Activated T-cell treated with anti-CD3 and anti-CD28 coated beads, Interleukin-2, amount 50 U/mL, for 72 hours (primary cell): ENCODE measurements at regions not wholly inside any gene's neighbourhood (a gene's known extent, or its start where the extent isn't known, plus 50 kb on each side); places are given as distances from the start of the nearest gene placed in this dataset.

Experiments
- ATAC-seq, 2 donors: fragments of 150-1000 bp; cut with Tn5 transposase; replicated peaks in 1 of 2; 2 replicates each; pipeline ENCODE4 v1.10.0; 2021; ENCODE audit warnings: moderate library complexity in 2 of 2, mild to moderate bottlenecking in 1 of 2
- DNase-seq, 2 donors: peaks; one replicate each; pipeline ENCODE4 v3.0.0; 2021 to 2022; ENCODE audit warnings: mixed read lengths in 1 of 2
- H3K27ac Mint-ChIP-seq: one replicate; pipeline ENCODE4 v1.8.0; 2022; ENCODE audit warnings: mild to moderate bottlenecking, moderate library complexity, mixed read lengths
- H3K27me3 Mint-ChIP-seq: one replicate; pipeline ENCODE4 v1.8.0; 2022; ENCODE audit warnings: low read depth, mixed read lengths
- H3K36me3 Mint-ChIP-seq, 2 donors: one replicate each; pipeline ENCODE4 v1.8.0; 2022; ENCODE audit warnings: mixed read lengths in 2 of 2, mild to moderate bottlenecking in 1 of 2; ENCODE audit not compliant: insufficient read depth in 2 of 2
- H3K4me1 Mint-ChIP-seq: one replicate; pipeline ENCODE4 v1.8.0; 2022; ENCODE audit warnings: low read depth, mixed read lengths
- H3K4me3 Mint-ChIP-seq, 2 donors: one replicate each; pipeline ENCODE4 v1.8.0; 2022; ENCODE audit warnings: mild to moderate bottlenecking in 2 of 2, mixed read lengths in 2 of 2, moderate library complexity in 2 of 2
- H3K9me3 Mint-ChIP-seq, 2 donors: one replicate each; pipeline ENCODE4 v1.8.0; 2022; ENCODE audit warnings: mixed read lengths in 2 of 2

DNA sequence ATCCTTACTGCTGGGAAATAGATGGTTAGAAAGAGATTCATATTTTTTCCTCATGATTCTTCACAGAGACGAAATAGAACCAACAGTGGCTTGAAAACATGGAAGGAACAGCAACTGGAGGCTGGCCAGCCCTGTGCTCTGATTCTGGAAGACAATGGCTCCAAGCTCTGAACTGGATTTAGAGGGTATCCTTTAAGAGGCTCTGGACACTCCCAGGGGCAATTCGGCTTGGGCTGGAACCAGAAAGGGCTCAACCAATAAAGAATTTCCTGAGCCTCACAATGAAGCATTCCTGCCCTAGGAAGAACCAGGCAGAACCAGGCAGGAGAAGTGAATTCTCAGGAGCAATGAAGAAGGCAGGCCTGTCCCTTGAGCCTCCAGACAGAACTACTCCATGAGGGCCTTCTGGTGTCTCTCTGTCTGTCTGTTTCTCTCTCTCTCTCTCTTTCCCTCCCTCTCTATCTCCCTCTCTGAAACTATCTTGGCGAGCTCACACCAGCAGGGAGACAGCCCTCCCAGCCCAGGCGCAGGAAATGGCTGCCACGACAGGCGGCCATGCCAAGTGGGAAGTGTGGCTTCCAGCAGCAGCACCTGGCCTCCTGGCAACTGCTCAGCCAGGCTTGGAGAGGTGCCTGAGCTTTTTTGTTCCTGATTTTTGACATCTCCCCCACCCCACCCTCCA lies 93.3 kb downstream of the RCN1 start:
- Mint-ChIP-seq H3K36me3 (no peaks in the 10 kb centered on the region), H3K4me1 (no peaks in the 10 kb centered on the region), H3K9me3 (no peaks in the 10 kb centered on the region), H3K27ac (no peak overlapping the region), H3K4me3 (no peak overlapping the region), H3K27me3 (peaks cover 32% of the 10 kb centered on the region)
- no peak for ATAC-seq
- DNase-seq: no peak

DNA sequence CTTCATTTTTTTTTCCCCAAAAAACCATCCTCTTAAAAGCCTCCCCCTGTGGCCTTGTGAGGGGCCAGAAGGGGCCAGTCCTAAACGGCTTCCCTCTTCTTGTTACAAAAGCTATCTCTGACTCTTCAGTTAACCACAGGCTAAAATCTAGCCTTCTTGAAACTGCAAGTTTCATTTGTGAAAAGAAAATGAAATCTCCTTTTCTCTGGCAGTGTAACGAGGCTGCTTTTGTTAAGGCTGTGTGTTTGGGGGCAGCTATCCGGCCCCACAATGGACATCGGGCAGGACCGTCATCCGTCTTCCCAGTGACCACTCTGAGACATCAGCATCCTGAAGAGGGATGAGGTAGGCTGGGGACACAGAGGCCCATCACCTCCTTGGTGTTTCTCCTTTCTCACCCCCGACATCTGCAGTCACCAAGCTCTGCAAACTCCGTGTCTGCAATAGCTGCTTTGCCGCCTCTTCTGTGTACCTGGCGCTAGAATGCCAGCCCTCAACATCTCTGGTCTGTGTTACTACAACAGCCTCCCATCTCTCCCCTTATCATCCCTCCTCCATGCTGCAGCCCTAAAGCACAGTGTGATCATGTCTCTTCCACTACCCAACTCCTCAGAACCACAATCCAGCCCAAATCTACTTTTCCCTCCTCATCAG lies 94.0 kb downstream of the RCN1 start:
- ATAC-seq (no peak), DNase-seq (no peak)
- Mint-ChIP-seq H3K27ac (no peak overlapping the region), H3K4me3 (no peak overlapping the region), H3K9me3 (no peaks in the 10 kb centered on the region), H3K27me3 (peaks cover 32% of the 10 kb centered on the region), H3K4me1 (no peaks in the 10 kb centered on the region), H3K36me3 (no peaks in the 10 kb centered on the region)

DNA sequence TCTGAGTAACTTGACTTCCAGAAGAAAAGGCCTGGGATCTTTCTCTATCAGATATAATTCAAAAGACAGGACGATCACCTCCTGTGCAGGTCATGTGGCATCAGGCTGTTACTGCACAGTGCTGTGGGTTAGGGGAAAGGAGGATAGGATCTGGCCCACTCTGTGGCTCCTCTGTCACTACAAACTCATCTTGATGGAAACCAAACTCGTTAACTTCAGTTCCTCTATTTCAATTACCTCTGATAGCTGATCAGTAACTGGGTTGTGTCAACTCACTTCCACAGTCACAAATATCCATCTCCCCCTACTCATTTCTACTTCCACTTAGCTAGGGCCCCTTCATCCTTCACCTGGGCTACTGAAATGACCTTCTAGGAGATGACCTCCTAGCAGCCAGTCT lies 95.2 kb downstream of the RCN1 start:
- Mint-ChIP-seq H3K27me3 (peaks cover 32% of the 10 kb centered on the region), H3K9me3 (no peaks in the 10 kb centered on the region), H3K4me3 (no peak overlapping the region), H3K36me3 (no peaks in the 10 kb centered on the region), H3K27ac (no peak overlapping the region), H3K4me1 (no peaks in the 10 kb centered on the region)
- ATAC-seq (no peak), DNase-seq (no peak)

DNA sequence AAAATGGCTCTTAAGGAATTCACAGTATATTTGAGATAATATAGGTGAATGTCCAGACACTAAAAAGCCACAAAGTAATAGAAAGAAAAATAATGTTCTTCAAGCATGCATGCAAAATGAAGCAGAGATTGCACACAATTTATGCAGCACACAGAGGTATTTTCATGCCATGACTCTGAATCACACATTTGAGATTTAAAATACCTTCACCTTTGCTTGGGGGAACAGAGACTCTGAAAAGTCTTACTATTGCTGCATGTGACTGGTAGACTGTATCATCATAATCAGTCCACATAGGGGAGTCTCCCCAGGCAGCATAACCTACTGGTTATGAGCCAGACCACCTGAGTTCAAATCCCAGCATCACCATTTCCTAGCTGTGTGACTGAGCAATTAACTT lies 96.2 kb downstream of the RCN1 start:
- Mint-ChIP-seq H3K27me3 (peaks cover 26% of the 10 kb centered on the region), H3K4me3 (no peak overlapping the region), H3K36me3 (no peaks in the 10 kb centered on the region), H3K27ac (no peak overlapping the region), H3K4me1 (no peaks in the 10 kb centered on the region), H3K9me3 (no peaks in the 10 kb centered on the region)
- DNase-seq: no peak
- no peak for ATAC-seq

DNA sequence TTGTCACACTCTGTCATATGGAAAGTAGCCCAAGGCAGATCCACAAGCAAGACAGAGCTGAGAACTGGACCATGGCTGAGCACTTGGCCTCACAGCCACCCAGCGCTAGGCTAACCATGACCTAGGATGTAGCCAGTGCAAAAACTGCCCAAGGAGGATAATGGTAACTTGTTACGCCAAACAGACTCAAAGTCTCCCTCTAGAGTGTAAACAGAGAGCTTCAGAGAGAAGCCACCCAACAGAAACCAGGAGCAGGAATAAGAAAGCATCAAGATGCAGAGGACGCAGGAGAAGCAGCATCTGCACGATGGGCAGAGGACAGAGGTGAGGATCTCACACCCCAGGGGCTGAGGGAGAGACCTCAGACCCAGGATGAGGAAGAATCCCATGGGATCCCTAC lies 97.9 kb downstream of the RCN1 start:
- no peak for ATAC-seq

DNA sequence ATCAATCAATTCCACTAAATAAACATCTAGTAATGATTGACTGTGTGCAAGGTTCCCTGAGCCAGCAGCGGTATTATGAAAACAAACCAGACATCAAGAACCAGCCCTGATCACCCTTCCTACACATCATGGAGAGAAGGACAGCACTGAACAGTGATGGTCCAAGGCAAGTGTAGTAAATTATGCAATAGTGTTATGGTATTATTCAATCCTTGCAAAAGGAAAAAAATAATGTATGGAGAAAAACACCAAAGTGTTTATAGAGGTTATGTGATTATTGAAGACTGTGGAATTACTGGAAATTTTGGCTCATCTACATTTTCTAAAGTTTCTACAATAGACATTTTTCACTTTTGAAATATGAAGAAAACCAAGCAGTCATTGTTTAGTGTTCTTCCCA lies 105.3 kb downstream of the RCN1 start:
- no peaks in the 10 kb centered on the region for H3K9me3 Mint-ChIP-seq
- H3K27ac Mint-ChIP-seq: no peak overlapping the region
- H3K4me3 Mint-ChIP-seq: no peak overlapping the region
- H3K27me3 Mint-ChIP-seq: peaks cover 26% of the 10 kb centered on the region
- H3K36me3 Mint-ChIP-seq: no peaks in the 10 kb centered on the region
- H3K4me1 Mint-ChIP-seq: no peaks in the 10 kb centered on the region
- DNase-seq (no peak), ATAC-seq (no peak)

More for the DNA sequence above, 97.9 kb downstream of the RCN1 start:
- DNase-seq: no peak
- H3K27me3 Mint-ChIP-seq: peaks cover 19% of the 10 kb centered on the region
- no peak overlapping the region for H3K4me3 Mint-ChIP-seq
- no peak overlapping the region for H3K27ac Mint-ChIP-seq
- H3K4me1 Mint-ChIP-seq: no peaks in the 10 kb centered on the region
- H3K36me3 Mint-ChIP-seq: no peaks in the 10 kb centered on the region
- no peaks in the 10 kb centered on the region for H3K9me3 Mint-ChIP-seq

DNA sequence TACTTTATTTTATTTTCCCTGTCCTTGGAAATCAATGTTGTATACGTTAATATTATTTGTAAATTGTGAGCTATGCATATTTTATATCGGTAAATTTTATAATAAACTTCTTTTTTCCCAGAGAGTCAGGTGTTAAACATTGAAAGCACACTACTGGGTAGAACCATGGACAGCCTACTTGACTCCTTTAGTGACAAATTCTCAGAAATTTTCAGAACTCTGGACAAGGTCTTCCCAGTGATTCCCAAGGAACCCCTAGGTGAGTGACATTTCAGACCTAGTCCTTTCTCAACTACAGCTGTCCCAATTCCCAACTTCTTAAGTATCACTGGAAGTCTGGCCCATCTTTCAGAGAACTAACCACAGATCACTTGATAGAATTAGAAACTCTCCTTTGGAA lies 107.2 kb downstream of the RCN1 start:
- Mint-ChIP-seq H3K9me3 (no peaks in the 10 kb centered on the region), H3K4me1 (no peaks in the 10 kb centered on the region), H3K36me3 (no peaks in the 10 kb centered on the region), H3K27me3 (peaks cover 26% of the 10 kb centered on the region), H3K27ac (no peak overlapping the region), H3K4me3 (no peak overlapping the region)
- no peak for DNase-seq
- no peak for ATAC-seq

DNA sequence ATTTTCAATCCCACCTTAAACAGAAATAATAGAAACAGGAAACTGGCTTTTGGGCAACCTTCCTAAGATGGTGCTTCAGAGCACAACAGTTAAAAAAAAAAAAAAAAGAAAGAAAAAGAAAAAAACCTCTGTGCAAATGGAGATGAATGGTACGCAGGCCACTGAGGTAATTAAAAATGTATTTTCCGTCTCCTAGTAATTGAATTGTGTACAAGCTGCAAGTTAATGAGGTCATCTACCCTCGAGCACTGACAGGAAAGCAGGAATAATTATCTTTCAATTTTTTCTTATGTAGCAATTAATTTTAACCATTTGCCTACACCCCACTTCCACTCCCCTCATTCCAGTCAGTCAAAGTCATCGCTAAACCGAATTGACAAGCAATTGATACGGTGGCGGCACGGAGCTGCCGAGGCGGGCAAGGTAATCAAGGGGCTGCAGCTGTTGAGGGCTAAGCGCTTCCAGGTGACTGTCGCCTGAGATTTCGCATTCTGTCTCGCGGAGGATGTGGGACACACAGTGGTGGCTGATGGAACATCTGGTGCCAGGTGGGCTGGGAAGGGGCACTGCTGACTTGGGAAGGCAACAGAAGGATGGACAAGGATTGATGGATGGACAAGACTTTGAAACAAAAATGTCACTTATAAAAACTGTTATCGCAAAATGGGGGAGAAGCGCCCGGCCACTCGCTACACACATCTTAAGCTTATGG lies 109.4 kb downstream of the RCN1 start:
- Mint-ChIP-seq H3K4me3 (no peak overlapping the region), H3K36me3 (no peaks in the 10 kb centered on the region), H3K4me1 (no peaks in the 10 kb centered on the region), H3K27ac (no peak overlapping the region), H3K27me3 (peaks cover 20% of the 10 kb centered on the region), H3K9me3 (no peaks in the 10 kb centered on the region)
- no peak for ATAC-seq
- DNase-seq: no peak

DNA sequence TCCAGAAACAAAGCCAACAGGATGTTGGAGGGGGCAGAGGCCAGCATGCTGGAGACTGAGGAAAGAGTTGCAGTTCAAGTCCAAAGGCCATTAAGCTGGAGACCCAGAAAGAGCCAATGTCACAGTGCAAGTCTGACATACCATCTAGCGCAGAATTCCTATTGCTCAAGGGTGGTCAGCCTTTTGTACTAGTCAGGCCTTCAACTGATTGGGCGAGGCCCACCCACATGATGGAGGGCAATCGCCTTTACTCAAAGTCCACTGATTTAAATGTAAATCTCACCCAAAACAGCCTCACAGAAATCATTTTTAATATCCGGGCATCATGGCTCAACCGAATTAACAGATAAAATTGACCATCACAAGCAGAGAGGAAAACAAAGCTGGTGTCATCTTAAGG lies 113.9 kb downstream of the RCN1 start:
- DNase-seq: no peak
- H3K27me3 Mint-ChIP-seq: peaks cover 9% of the 10 kb centered on the region
- no peaks in the 10 kb centered on the region for H3K9me3 Mint-ChIP-seq
- no peak overlapping the region for H3K4me3 Mint-ChIP-seq
- no peaks in the 10 kb centered on the region for H3K36me3 Mint-ChIP-seq
- no peak for ATAC-seq
- H3K27ac Mint-ChIP-seq: no peak overlapping the region
- H3K4me1 Mint-ChIP-seq: no peaks in the 10 kb centered on the region

DNA sequence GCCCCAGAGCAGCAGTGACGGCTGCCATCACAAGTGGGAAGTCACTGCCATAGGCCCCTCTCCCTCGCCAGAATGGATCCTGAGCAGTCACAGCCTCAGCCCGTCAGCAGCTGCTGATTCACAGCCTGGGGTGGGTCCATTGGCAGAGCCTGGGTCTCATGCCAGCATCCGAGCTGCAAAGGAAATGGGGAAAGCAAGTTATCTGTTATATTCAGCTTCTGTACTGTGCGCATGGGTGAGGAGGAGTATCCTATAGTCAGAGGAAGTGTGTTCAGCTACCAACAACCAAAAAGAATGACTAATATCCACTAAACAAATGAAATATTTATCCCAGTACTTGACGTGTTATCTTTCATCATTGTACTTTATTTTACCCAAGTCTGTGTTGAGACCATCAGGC lies 119.7 kb downstream of the RCN1 start:
- DNase-seq (no peak), ATAC-seq (no peak)
- no peaks in the 10 kb centered on the region for H3K36me3 Mint-ChIP-seq
- no peak overlapping the region for H3K4me3 Mint-ChIP-seq
- H3K4me1 Mint-ChIP-seq: no peaks in the 10 kb centered on the region
- H3K27ac Mint-ChIP-seq: no peak overlapping the region
- H3K9me3 Mint-ChIP-seq: no peaks in the 10 kb centered on the region
- H3K27me3 Mint-ChIP-seq: peaks cover 21% of the 10 kb centered on the region

DNA sequence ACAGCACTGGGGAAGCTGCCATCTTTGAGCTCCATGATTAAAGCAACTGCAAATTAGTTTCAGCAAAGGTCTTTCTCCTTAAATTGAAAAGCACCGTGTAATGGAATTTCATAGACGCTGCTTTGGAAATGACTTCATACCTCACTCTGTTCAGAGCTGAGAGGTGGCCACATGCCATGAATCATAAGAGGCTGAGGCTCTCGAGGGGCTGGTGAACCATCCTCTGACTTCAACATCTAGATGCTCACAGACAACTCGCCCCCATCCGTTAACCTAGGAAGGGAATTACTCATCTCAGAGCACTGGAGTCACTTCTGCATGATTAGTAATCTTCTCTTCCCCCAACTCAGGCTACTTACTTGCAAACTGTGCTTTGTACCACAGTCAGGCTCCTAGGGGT lies 122.3 kb downstream of the RCN1 start:
- Mint-ChIP-seq H3K27me3 (peaks cover 21% of the 10 kb centered on the region), H3K4me3 (no peak overlapping the region), H3K9me3 (no peaks in the 10 kb centered on the region), H3K4me1 (no peaks in the 10 kb centered on the region), H3K27ac (peak overlapping the region; percentile 11), H3K36me3 (no peaks in the 10 kb centered on the region)
- ATAC-seq (peak; percentile 99), DNase-seq (peak; percentile 60 to 71)

DNA sequence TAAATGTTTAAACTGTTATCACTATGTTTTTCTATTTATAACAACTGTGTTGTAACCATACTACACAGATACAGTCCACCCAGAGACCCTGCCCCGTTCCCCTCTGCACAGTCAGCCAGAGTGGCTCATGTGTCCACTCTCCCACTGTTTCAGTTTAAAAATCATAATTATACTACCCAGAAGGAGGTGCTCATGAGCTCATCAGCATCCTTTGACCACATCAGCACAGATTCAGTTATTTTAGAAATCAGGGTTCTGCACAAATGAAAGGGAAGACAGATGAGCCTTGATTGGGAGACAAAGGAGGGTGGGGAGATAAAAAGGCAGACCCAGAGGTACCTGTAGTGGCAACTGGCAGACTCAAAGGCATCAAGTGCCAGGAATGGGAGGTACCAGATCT lies 124.3 kb downstream of the RCN1 start:
- no peak for ATAC-seq
- DNase-seq: no peak
- no peaks in the 10 kb centered on the region for H3K4me1 Mint-ChIP-seq
- H3K36me3 Mint-ChIP-seq: no peaks in the 10 kb centered on the region
- no peaks in the 10 kb centered on the region for H3K9me3 Mint-ChIP-seq
- H3K27ac Mint-ChIP-seq: no peak overlapping the region
- no peak overlapping the region for H3K4me3 Mint-ChIP-seq
- peaks cover 8% of the 10 kb centered on the region for H3K27me3 Mint-ChIP-seq

DNA sequence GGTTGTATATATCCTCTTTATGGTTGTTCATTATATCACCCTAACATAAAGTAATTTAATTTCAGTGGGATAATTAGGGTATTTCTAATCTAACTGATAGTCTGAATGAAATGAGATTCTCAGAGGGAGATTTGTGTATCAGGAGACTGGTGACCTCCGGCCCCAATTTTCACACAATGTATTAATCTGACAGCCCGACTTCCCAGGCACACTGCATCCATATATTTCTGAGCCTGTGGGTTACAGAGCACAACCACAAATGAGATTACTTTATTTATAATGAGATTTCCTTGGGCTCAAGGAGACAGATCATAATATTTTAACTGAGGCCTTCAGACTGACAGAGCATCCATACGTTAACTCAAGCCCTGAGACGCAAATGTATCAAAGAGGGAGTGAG lies 125.9 kb downstream of the RCN1 start:
- no peaks in the 10 kb centered on the region for H3K4me1 Mint-ChIP-seq
- DNase-seq (no peak), ATAC-seq (no peak)
- peaks cover 4% of the 10 kb centered on the region for H3K27me3 Mint-ChIP-seq
- no peak overlapping the region for H3K4me3 Mint-ChIP-seq
- no peaks in the 10 kb centered on the region for H3K36me3 Mint-ChIP-seq
- H3K27ac Mint-ChIP-seq: no peak overlapping the region
- no peaks in the 10 kb centered on the region for H3K9me3 Mint-ChIP-seq
